ENCODE measurements at regions not wholly inside any gene's neighbourhood (a gene's known extent, or its start where the extent isn't known, plus 50 kb on each side); places are given as distances from the start of the nearest gene placed in this dataset.

DNA sequence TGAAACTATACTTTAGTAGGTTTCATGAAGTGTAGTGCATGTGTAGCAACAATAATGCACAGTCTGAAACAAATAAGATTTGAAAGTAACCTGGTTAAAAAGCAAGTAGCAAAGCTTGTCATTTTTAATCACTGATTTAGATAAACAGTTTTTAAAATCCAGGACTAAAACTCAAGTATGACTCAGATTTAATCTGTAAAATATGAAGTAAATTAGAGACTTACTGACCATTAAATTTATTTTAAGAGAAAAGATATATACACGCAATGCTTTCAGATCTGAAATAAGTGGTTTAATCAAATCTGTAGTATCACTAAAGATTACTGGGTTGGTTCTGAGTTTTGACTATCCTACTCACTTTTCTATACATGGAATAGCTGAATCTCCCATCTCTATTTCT, 300.7 kb upstream of the RBMS3 start:
- POLR2A ChIA-PET: no interaction called here
- H3K9me3 ChIP-seq (ENCODE audit: control insufficient read depth, insufficient read depth, low read length): no peaks in the 10 kb centered on the region
- no peak for DNase-seq (ENCODE audit: low read depth, low spot score)
- TF ChIP-seq, protein P1, sequence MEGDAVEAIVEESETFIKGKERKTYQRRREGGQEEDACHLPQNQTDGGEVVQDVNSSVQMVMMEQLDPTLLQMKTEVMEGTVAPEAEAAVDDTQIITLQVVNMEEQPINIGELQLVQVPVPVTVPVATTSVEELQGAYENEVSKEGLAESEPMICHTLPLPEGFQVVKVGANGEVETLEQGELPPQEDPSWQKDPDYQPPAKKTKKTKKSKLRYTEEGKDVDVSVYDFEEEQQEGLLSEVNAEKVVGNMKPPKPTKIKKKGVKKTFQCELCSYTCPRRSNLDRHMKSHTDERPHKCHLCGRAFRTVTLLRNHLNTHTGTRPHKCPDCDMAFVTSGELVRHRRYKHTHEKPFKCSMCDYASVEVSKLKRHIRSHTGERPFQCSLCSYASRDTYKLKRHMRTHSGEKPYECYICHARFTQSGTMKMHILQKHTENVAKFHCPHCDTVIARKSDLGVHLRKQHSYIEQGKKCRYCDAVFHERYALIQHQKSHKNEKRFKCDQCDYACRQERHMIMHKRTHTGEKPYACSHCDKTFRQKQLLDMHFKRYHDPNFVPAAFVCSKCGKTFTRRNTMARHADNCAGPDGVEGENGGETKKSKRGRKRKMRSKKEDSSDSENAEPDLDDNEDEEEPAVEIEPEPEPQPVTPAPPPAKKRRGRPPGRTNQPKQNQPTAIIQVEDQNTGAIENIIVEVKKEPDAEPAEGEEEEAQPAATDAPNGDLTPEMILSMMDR (IDR thresholded peaks at IDR 0.05; ENCODE audit: low read depth, low read length): no peak
- H3K4me3 ChIP-seq (ENCODE audit: low read depth, low read length): no peak overlapping the region
- no peak overlapping the region for H3K27ac ChIP-seq (ENCODE audit: low read depth, low read length)
- H3K27me3 ChIP-seq (ENCODE audit: control insufficient read depth, insufficient read depth, low read length): no peaks in the 10 kb centered on the region
- CTCF ChIA-PET: no interaction called here

DNA sequence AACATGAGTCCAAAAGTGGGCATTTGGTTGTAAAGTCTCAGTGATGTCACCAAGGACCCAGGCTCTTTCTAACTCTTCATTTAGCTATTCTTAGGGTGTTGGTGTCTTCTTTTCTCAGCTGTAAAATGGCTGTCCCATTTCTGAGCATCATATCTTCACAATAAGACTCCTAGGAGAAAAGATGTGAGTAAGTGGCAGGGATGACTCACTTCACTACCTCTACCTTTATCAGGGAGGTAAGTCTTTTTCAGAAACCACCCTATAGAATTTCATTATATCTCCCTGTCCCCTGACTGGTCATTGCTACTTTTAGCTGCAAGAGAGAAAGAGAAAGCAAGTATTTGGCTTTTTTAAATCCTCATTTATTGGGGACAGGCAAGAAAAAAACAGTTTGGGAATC, 300.2 kb upstream of the RBMS3 start:
- ChIA-PET POLR2A (no interaction called here), CTCF (no interaction called here)
- no peak overlapping the region for H3K4me3 ChIP-seq (ENCODE audit: low read depth, low read length)
- H3K27me3 ChIP-seq (ENCODE audit: control insufficient read depth, insufficient read depth, low read length): no peaks in the 10 kb centered on the region
- no peaks in the 10 kb centered on the region for H3K9me3 ChIP-seq (ENCODE audit: control insufficient read depth, insufficient read depth, low read length)
- TF ChIP-seq, protein P1 (IDR thresholded peaks at IDR 0.05; ENCODE audit: low read depth, low read length): no peak
- H3K27ac ChIP-seq (ENCODE audit: low read depth, low read length): no peak overlapping the region
- no peak for DNase-seq (ENCODE audit: low read depth, low spot score)

DNA sequence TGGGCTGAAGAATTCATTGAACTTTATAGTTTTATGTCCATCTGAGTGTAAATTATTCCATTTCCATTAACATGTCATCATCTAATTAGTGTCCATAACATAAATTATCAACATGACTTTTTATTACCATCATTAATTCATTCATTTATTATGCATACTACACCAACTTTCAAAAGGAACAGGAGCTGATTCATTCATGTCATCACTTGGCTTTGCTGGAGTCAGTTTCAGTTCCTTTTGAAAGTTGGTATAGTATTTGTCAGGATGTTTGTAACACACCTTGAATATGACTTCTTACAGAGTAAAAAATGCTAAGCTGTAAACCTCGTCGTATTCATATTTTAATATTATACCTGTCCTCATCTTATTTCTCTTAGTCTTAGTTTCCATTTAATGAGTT, 298.0 kb upstream of the RBMS3 start:
- TF ChIP-seq, protein P1 (IDR thresholded peaks at IDR 0.05; ENCODE audit: low read depth, low read length): no peak
- no peaks in the 10 kb centered on the region for H3K27me3 ChIP-seq (ENCODE audit: control insufficient read depth, insufficient read depth, low read length)
- CTCF ChIA-PET: interaction anchor here (1.7 kb wide), 1 partner anchor 12 kb away, joined by 3 read pairs; no protein-coding TSS in a partner anchor

DNA sequence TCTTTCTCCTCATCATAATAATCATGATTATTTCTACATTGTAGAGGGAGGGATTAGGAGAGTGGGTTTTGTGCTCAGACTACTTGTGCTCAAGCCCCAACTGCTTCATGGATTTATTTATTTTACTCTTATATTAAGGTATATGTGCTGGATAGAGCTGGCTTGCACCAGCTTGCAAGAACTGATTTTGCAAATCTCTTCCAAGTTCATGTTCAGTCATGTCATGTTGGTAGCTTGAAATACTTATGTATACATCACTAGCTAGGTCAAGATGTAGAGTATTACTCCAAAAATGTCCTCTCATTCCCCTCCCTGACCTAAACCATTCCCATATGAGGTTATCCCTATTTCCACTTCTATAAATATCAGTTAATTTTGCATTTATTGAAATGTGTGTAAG, 293.9 kb upstream of the RBMS3 start:
- H3K4me3 ChIP-seq (ENCODE audit: low read depth, low read length): no peak overlapping the region
- CTCF ChIA-PET: no interaction called here

More for the DNA sequence above, 298.0 kb upstream of the RBMS3 start:
- no peak for DNase-seq (ENCODE audit: low read depth, low spot score)
- POLR2A ChIA-PET: no interaction called here
- Histone ChIP-seq H3K9me3 (ENCODE audit: control insufficient read depth, insufficient read depth, low read length) (no peaks in the 10 kb centered on the region), H3K4me3 (ENCODE audit: low read depth, low read length) (no peak overlapping the region), H3K27ac (ENCODE audit: low read depth, low read length) (no peak overlapping the region)

DNA sequence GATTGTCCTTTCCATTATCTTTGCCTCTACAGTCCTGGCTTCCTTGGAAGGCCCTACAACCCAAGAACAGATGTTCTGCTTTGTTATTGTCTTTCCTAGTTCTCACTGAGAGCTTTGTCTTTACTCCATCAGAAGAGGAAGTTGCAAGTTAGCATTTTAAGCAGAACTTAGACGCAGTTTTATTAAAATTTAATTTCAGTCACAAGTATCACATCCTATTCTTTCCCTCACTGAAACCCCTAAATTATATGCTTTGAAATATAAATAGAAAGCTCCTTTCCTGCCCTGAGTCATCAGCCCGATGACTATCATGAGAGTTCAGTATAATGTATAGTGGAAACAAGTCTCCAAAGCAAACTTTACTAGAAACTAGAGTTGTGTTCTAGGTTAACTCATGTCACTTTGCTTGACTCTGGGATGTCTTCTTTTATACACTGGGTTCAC, 291.2 kb upstream of the RBMS3 start:
- TF ChIP-seq, protein P1 (IDR thresholded peaks at IDR 0.05; ENCODE audit: low read depth, low read length): no peak
- H3K9me3 ChIP-seq (ENCODE audit: control insufficient read depth, insufficient read depth, low read length): no peaks in the 10 kb centered on the region
- H3K27me3 ChIP-seq (ENCODE audit: control insufficient read depth, insufficient read depth, low read length): no peaks in the 10 kb centered on the region
- H3K27ac ChIP-seq (ENCODE audit: low read depth, low read length): no peak overlapping the region
- ChIA-PET POLR2A (no interaction called here), CTCF (interaction anchor here (0.6 kb wide), 1 partner anchor 466 kb away, joined by 3 read pairs; no protein-coding TSS in a partner anchor)
- no peak overlapping the region for H3K4me3 ChIP-seq (ENCODE audit: low read depth, low read length)
- DNase-seq (ENCODE audit: low read depth, low spot score): no peak

More for the DNA sequence above, 293.9 kb upstream of the RBMS3 start:
- POLR2A ChIA-PET: no interaction called here
- Histone ChIP-seq H3K27me3 (ENCODE audit: control insufficient read depth, insufficient read depth, low read length) (no peaks in the 10 kb centered on the region), H3K27ac (ENCODE audit: low read depth, low read length) (no peak overlapping the region), H3K9me3 (ENCODE audit: control insufficient read depth, insufficient read depth, low read length) (no peaks in the 10 kb centered on the region)
- DNase-seq (ENCODE audit: low read depth, low spot score): no peak
- TF ChIP-seq, protein P1 (IDR thresholded peaks at IDR 0.05; ENCODE audit: low read depth, low read length): no peak
